Ovary (tissue), 3 donors: ENCODE measurements at regions not wholly inside any gene's neighbourhood (a gene's known extent, or its start where the extent isn't known, plus 50 kb on each side); places are given as distances from the start of the nearest gene placed in this dataset.

Experiments used
- CTCF ChIP-seq, 3 donors: fragments of 450-650 bp in 2 of 3; fragments of 200-600 bp in 1 of 3; IDR thresholded peaks; one replicate each; pipeline versions ENCODE4 v1.5.1 to v1.8.0; 2016 to 2022; ENCODE audit warnings: antibody characterized with exemption in 3 of 3, mild to moderate bottlenecking in 1 of 3
- EP300 ChIP-seq: sonication (generic); formaldehyde crosslinking; IDR thresholded peaks from one replicate; pipeline ENCODE4 v1.6.1; 2017; ENCODE audit warnings: antibody characterized with exemption
- donor health status: DM: no; HTN: no; CAD: no.

DNA sequence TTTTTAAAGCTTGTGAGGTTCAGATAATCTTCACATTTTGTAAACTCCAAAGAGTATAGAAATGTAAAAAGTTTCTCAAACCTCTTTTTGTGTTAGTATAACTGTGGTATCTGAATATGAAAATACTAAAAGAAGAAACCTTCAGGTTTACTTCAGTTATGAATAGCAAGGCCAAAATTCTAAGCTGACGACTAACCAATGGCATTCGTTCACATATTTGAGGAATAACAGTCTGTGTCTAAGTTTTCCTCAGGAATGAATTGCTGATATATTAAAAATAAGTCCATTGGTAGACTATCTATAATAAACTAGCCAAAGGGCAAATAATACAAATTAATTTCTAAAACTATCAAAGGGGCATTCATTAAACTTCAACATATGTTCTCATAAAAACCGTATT, 206.0 kb downstream of the CXCL12 start:
- TF ChIP-seq EP300 = no peak
- no peak for TF ChIP-seq CTCF (IDR thresholded peaks at IDR 0.05)
